ENCODE measurements at regions not wholly inside any gene's neighbourhood (a gene's known extent, or its start where the extent isn't known, plus 50 kb on each side); places are given as distances from the start of the nearest gene placed in this dataset.

GRCh38 chr12:65695113-65695865 is 129.0 kb upstream of the HMGA2 start:
- H3K27me3 ChIP-seq (ENCODE audit: control insufficient read depth in 1 of 2, insufficient read depth in 2 of 2, low read length in 2 of 2), result no peaks in the 10 kb centered on the region
- no peaks in the 10 kb centered on the region for H3K4me1 ChIP-seq (ENCODE audit: control insufficient read depth in 2 of 2, insufficient read depth in 2 of 2, low read length in 1 of 2)
- no peaks in the 10 kb centered on the region for H3K9me3 ChIP-seq (ENCODE audit: control insufficient read depth in 2 of 2, insufficient read depth in 1 of 2, low read depth in 1 of 2, low read length in 1 of 2)
- WGBS, 2 donors, result 32 to 34% methylated on average over 4 of the region's 4 CpGs
- no peak overlapping the region for H3K27ac ChIP-seq (ENCODE audit: low read depth in 2 of 2, low read length in 1 of 2)
- H3K4me3 ChIP-seq (ENCODE audit: low read depth in 1 of 2, low read length in 2 of 2), result no peak overlapping the region
- no peaks in the 10 kb centered on the region for H3K36me3 ChIP-seq (ENCODE audit: control insufficient read depth in 2 of 2, insufficient read depth in 2 of 2, low read length in 1 of 2)

GRCh38 chr12:65696227-65696626 is 128.1 kb upstream of the HMGA2 start:
- Histone ChIP-seq H3K27ac (ENCODE audit: low read depth in 2 of 2, low read length in 1 of 2) (no peak overlapping the region), H3K36me3 (ENCODE audit: control insufficient read depth in 2 of 2, insufficient read depth in 2 of 2, low read length in 1 of 2) (no peaks in the 10 kb centered on the region), H3K9me3 (ENCODE audit: control insufficient read depth in 2 of 2, insufficient read depth in 1 of 2, low read depth in 1 of 2, low read length in 1 of 2) (no peaks in the 10 kb centered on the region), H3K4me1 (ENCODE audit: control insufficient read depth in 2 of 2, insufficient read depth in 2 of 2, low read length in 1 of 2) (no peaks in the 10 kb centered on the region), H3K4me3 (ENCODE audit: low read depth in 1 of 2, low read length in 2 of 2) (no peak overlapping the region), H3K27me3 (ENCODE audit: control insufficient read depth in 1 of 2, insufficient read depth in 2 of 2, low read length in 2 of 2) (no peaks in the 10 kb centered on the region)

GRCh38 chr12:65699251-65699650 is 125.0 kb upstream of the HMGA2 start:
- Histone ChIP-seq H3K27me3 (ENCODE audit: control insufficient read depth in 1 of 2, insufficient read depth in 2 of 2, low read length in 2 of 2) (no peaks in the 10 kb centered on the region), H3K4me1 (ENCODE audit: control insufficient read depth in 2 of 2, insufficient read depth in 2 of 2, low read length in 1 of 2) (no peaks in the 10 kb centered on the region), H3K9me3 (ENCODE audit: control insufficient read depth in 2 of 2, insufficient read depth in 1 of 2, low read depth in 1 of 2, low read length in 1 of 2) (no peaks in the 10 kb centered on the region), H3K4me3 (ENCODE audit: low read depth in 1 of 2, low read length in 2 of 2) (no peak overlapping the region), H3K36me3 (ENCODE audit: control insufficient read depth in 2 of 2, insufficient read depth in 2 of 2, low read length in 1 of 2) (no peaks in the 10 kb centered on the region), H3K27ac (ENCODE audit: low read depth in 2 of 2, low read length in 1 of 2) (no peak overlapping the region)
- WGBS, 2 donors, result 80 to 86% methylated on average over 2 of the region's 2 CpGs

GRCh38 chr12:65703176-65703575 is 121.1 kb upstream of the HMGA2 start:
- Histone ChIP-seq H3K27me3 (ENCODE audit: control insufficient read depth in 1 of 2, insufficient read depth in 2 of 2, low read length in 2 of 2) (no peaks in the 10 kb centered on the region), H3K9me3 (ENCODE audit: control insufficient read depth in 2 of 2, insufficient read depth in 1 of 2, low read depth in 1 of 2, low read length in 1 of 2) (no peaks in the 10 kb centered on the region), H3K4me3 (ENCODE audit: low read depth in 1 of 2, low read length in 2 of 2) (no peak overlapping the region), H3K4me1 (ENCODE audit: control insufficient read depth in 2 of 2, insufficient read depth in 2 of 2, low read length in 1 of 2) (no peaks in the 10 kb centered on the region), H3K36me3 (ENCODE audit: control insufficient read depth in 2 of 2, insufficient read depth in 2 of 2, low read length in 1 of 2) (no peaks in the 10 kb centered on the region), H3K27ac (ENCODE audit: low read depth in 2 of 2, low read length in 1 of 2) (no peak overlapping the region)
- 97 to 98% methylated on average over 5 of the region's 5 CpGs for whole genome bisulfite sequencing, 2 donors

GRCh38 chr12:65705380-65705876 is 118.9 kb upstream of the HMGA2 start:
- Histone ChIP-seq H3K4me1 (ENCODE audit: control insufficient read depth in 2 of 2, insufficient read depth in 2 of 2, low read length in 1 of 2) (no peaks in the 10 kb centered on the region), H3K4me3 (ENCODE audit: low read depth in 1 of 2, low read length in 2 of 2) (no peak overlapping the region), H3K27me3 (ENCODE audit: control insufficient read depth in 1 of 2, insufficient read depth in 2 of 2, low read length in 2 of 2) (no peaks in the 10 kb centered on the region), H3K9me3 (ENCODE audit: control insufficient read depth in 2 of 2, insufficient read depth in 1 of 2, low read depth in 1 of 2, low read length in 1 of 2) (no peaks in the 10 kb centered on the region), H3K27ac (ENCODE audit: low read depth in 2 of 2, low read length in 1 of 2) (no peak overlapping the region), H3K36me3 (ENCODE audit: control insufficient read depth in 2 of 2, insufficient read depth in 2 of 2, low read length in 1 of 2) (no peaks in the 10 kb centered on the region)
- 95 to 98% methylated on average over 2 of the region's 2 CpGs for WGBS, 2 donors

- Histone ChIP-seq H3K27me3 (ENCODE audit: control insufficient read depth in 1 of 2, insufficient read depth in 2 of 2, low read length in 2 of 2) (no peaks in the 10 kb centered on the region), H3K9me3 (ENCODE audit: control insufficient read depth in 2 of 2, insufficient read depth in 1 of 2, low read depth in 1 of 2, low read length in 1 of 2) (no peaks in the 10 kb centered on the region)
These were observed 117.2 kb upstream of the HMGA2 start for GRCh38 chr12:65707051-65707450.

GRCh38 chr12:65712260-65713004 is 111.9 kb upstream of the HMGA2 start:
- no peaks in the 10 kb centered on the region for H3K36me3 ChIP-seq (ENCODE audit: control insufficient read depth in 2 of 2, insufficient read depth in 2 of 2, low read length in 1 of 2)
- WGBS, 2 donors, result 79 to 84% methylated on average over 5 of the region's 5 CpGs
- no peak overlapping the region for H3K27ac ChIP-seq (ENCODE audit: low read depth in 2 of 2, low read length in 1 of 2)
- H3K9me3 ChIP-seq (ENCODE audit: control insufficient read depth in 2 of 2, insufficient read depth in 1 of 2, low read depth in 1 of 2, low read length in 1 of 2), result no peaks in the 10 kb centered on the region
- no peak overlapping the region for H3K4me3 ChIP-seq (ENCODE audit: low read depth in 1 of 2, low read length in 2 of 2)
- no peaks in the 10 kb centered on the region for H3K27me3 ChIP-seq (ENCODE audit: control insufficient read depth in 1 of 2, insufficient read depth in 2 of 2, low read length in 2 of 2)
- no peaks in the 10 kb centered on the region for H3K4me1 ChIP-seq (ENCODE audit: control insufficient read depth in 2 of 2, insufficient read depth in 2 of 2, low read length in 1 of 2)

More at GRCh38 chr12:65707051-65707450, 117.2 kb upstream of the HMGA2 start:
- no peak overlapping the region for H3K27ac ChIP-seq (ENCODE audit: low read depth in 2 of 2, low read length in 1 of 2)
- no peak overlapping the region for H3K4me3 ChIP-seq (ENCODE audit: low read depth in 1 of 2, low read length in 2 of 2)
- H3K36me3 ChIP-seq (ENCODE audit: control insufficient read depth in 2 of 2, insufficient read depth in 2 of 2, low read length in 1 of 2), result no peaks in the 10 kb centered on the region
- H3K4me1 ChIP-seq (ENCODE audit: control insufficient read depth in 2 of 2, insufficient read depth in 2 of 2, low read length in 1 of 2), result no peaks in the 10 kb centered on the region

GRCh38 chr12:65715961-65716360 is 108.3 kb upstream of the HMGA2 start:
- H3K4me1 ChIP-seq (ENCODE audit: control insufficient read depth in 2 of 2, insufficient read depth in 2 of 2, low read length in 1 of 2), result no peaks in the 10 kb centered on the region
- 77 to 89% methylated on average over 5 of the region's 5 CpGs for WGBS, 2 donors
- no peaks in the 10 kb centered on the region for H3K9me3 ChIP-seq (ENCODE audit: control insufficient read depth in 2 of 2, insufficient read depth in 1 of 2, low read depth in 1 of 2, low read length in 1 of 2)
- H3K27me3 ChIP-seq (ENCODE audit: control insufficient read depth in 1 of 2, insufficient read depth in 2 of 2, low read length in 2 of 2), result no peaks in the 10 kb centered on the region
- no peaks in the 10 kb centered on the region for H3K36me3 ChIP-seq (ENCODE audit: control insufficient read depth in 2 of 2, insufficient read depth in 2 of 2, low read length in 1 of 2)
- no peak overlapping the region for H3K4me3 ChIP-seq (ENCODE audit: low read depth in 1 of 2, low read length in 2 of 2)
- no peak overlapping the region for H3K27ac ChIP-seq (ENCODE audit: low read depth in 2 of 2, low read length in 1 of 2)

- no peaks in the 10 kb centered on the region for H3K36me3 ChIP-seq (ENCODE audit: control insufficient read depth in 2 of 2, insufficient read depth in 2 of 2, low read length in 1 of 2)
- no peaks in the 10 kb centered on the region for H3K4me1 ChIP-seq (ENCODE audit: control insufficient read depth in 2 of 2, insufficient read depth in 2 of 2, low read length in 1 of 2)
- no peaks in the 10 kb centered on the region for H3K27me3 ChIP-seq (ENCODE audit: control insufficient read depth in 1 of 2, insufficient read depth in 2 of 2, low read length in 2 of 2)
- no peak overlapping the region for H3K4me3 ChIP-seq (ENCODE audit: low read depth in 1 of 2, low read length in 2 of 2)
- WGBS, 2 donors, result 73% methylated on average over 15 of the region's 15 CpGs
- no peaks in the 10 kb centered on the region for H3K9me3 ChIP-seq (ENCODE audit: control insufficient read depth in 2 of 2, insufficient read depth in 1 of 2, low read depth in 1 of 2, low read length in 1 of 2)
- H3K27ac ChIP-seq (ENCODE audit: low read depth in 2 of 2, low read length in 1 of 2), result no peak overlapping the region
These were observed 103.8 kb upstream of the HMGA2 start for GRCh38 chr12:65720136-65721130.

Data from esophagus (tissue), 2 donors.